8988T (cell line): ENCODE measurements at regions not wholly inside any gene's neighbourhood (a gene's known extent, or its start where the extent isn't known, plus 50 kb on each side); places are given as distances from the start of the nearest gene placed in this dataset.
"Not testable (repeated sequence)": the region's sequence is repeated elsewhere in the genome, so short reads cannot be mapped to it uniquely, and the experiment has no call there.

Source experiments
- DNase-seq: peaks from one replicate; pipeline ENCODE4 v3.0.0; 2011

- DNase-seq = no peak
Measured at GRCh38 chrX:3990569-3990968, 277.1 kb upstream of the PRKX start.

DNA sequence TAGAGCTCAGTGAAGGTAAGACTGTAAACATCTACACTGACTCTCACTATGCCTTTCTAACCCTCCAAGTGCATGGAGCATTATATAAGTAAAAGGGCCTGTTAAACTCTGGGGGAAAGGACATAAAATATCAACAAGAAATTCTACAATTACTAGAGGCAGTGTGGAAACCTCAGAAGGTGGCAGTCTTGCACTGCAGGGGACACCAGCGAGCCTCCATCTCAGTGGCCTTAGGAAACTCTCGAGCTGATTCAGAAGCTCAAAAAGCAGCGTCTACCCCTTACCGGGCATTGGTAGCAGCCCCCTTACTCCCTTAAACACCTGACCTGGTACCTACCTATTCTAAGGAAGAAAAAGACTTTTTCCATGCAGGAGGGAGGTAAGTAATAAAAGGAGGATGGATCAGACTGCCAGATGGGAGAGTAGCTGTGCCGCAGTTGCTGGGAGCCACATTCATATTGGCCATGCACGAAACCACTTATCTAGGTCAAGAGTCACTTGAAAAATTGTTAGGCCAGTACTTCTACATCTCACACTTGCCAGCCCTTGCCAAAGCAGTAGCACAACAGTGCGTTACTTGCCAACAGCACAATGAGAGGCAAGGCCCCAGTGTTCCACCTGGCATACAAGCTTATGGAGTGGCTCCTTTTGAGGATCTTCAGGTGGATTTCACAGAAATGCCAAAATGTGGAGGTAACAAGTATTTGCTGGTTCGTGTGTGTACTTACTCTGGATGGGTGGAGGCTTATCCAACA, 258.8 kb upstream of the PRKX start:
- not testable (repeated sequence) for DNase-seq

GRCh38 chrX:3968749-3969148, 255.3 kb upstream of the PRKX start:
- no peak for DNase-seq

GRCh38 chrX:3963980-3964379, 250.5 kb upstream of the PRKX start:
- no peak for DNase-seq

DNA sequence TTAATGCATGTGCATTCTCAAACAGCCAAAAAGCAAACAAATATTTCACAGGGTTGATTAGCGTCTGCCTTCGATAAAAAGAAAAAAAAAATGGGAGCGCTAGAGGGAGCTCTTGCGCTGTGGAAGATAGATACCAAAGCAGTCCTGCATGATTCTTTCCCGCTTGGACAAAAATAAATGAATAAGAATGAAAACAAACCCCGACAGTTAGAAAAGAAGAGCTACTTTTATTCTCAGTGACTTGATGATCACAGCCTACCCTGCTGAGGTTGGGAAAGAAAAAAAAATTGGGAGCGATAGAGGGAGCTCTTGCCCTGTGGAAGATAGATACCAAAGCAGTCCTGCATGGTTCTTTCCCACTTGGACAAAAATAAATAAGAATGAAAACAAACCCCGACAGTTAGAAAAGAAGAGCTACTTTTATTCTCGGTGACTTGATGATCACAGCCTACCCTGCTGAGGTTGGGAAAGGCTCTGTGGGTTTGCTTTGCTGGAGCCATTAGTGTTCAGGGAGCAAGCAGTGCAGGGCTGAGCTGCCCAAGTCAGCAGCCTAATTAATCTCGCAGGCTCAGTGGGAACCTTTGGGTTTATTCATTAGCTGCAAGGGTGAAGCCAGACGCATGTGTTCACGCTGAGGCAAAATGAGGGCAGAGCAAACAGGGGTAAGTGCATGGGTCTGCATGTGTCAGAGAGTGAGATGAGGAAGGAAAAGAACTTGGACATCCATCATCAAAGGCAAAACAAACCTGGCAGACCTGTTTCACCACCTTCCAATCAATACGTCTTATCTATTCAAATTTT, 249.3 kb upstream of the PRKX start:
- DNase-seq = no peak

DNA sequence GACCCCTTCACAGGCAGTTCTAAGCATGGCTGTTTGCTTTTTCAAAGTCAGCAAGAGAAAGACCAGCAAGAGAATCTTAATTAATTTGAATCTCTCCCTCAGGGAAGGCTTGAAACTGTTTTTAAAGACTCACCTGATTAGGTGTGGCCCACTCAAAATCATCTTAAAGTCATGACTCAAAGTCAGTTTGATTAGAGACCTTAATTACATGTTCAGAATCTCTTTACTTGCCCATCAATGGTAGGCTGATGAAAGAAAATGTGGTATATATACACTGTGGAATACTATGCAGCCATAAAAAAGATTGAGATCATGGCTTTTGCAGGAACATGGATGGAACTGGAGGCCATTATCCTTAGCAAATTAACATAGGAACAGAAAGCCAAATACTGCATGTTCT, 247.5 kb upstream of the PRKX start:
- no peak for DNase-seq

DNA sequence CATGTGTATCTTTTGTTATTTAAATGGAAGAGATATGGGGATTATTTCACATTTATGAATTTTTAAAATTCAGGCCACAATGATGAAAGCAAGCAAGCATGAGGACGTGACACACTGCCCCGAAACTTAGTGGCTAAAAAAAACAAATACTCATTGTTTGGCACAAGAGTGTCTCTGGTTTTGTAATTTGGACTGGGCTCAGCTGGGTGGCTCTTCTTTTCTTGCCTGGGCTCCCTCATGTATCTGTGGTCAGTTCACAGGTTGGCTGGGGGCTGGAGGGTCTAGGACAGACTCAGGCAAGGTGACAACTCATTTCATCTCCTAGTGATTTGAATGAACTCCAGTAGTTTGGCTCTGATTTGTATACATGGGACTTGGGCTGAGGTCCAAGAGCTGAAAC, 238.4 kb upstream of the PRKX start:
- no peak for DNase-seq

GRCh38 chrX:3950373-3950772, 236.9 kb upstream of the PRKX start:
- DNase-seq = no peak

DNA sequence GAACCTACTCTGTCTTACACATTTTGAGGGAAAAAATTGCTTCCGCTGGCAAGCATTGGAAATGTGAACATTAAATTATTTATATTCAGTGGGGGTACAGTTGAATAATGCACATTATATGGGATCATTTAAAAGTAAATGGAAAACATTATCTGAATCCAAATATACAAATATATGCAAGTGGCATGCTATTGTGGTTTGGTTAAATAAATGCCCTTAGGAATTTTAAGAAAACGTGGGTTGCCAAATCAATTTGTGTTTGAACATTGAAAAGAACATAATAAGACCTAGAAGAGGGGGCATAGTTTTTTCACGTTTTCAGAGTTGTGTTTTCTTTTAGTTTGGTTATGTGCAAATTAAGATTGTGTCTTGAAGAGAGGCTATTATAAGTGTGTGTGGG, 230.5 kb upstream of the PRKX start:
- no peak for DNase-seq

DNA sequence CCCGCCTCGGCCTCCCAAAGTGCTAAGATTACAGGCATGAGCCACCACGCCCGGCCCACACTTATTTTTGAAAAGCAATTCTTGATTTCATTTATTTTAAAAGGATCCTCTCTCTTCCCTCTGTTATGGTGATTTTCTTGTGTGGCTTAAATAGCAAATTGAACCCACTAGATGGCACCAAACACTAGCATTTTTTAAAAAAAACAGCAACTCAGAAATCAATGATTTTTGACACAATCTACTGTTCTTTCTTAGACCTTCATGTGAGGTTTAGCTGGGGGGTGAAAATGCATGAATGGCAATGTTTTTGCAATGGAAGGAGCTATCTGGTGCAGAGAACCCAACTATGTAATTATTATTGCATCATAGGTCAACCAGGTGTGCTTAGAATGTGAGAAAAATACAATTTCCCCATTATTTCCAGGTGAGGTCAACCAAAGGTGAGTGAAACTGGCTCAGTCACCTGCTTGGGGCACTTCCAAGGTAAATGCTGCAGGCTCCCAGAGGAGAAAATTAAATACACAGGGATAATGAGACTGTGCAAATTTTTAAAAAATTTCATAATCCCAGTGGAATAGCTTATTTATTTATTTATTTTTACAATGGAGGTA, 226.7 kb upstream of the PRKX start:
- DNase-seq = no peak

DNA sequence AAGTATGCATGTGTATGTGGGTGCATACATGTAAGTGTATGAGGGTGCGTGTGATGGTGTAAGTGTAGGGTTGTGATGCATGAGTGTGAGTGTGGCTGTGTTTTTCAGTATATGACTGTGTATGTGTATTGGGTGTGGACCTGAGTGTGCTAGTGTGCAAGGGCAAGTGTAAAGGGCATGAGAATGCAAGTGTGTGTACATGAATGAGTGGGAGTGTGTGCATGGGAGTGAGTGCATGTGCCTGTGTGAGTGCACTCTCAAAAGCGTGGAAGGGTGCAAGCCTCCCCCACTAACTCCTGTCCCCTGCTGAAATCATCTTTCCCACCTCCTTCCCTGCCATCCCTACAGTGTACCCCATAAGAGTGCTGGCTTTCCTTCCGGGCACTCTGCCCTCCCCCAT, 225.1 kb upstream of the PRKX start:
- DNase-seq = no peak

- not testable (repeated sequence) for DNase-seq
Measured at GRCh38 chrX:3935196-3935595, 221.7 kb upstream of the PRKX start.

GRCh38 chrX:3920424-3921017, 207.1 kb upstream of the PRKX start:
- DNase-seq = not testable (repeated sequence)

DNA sequence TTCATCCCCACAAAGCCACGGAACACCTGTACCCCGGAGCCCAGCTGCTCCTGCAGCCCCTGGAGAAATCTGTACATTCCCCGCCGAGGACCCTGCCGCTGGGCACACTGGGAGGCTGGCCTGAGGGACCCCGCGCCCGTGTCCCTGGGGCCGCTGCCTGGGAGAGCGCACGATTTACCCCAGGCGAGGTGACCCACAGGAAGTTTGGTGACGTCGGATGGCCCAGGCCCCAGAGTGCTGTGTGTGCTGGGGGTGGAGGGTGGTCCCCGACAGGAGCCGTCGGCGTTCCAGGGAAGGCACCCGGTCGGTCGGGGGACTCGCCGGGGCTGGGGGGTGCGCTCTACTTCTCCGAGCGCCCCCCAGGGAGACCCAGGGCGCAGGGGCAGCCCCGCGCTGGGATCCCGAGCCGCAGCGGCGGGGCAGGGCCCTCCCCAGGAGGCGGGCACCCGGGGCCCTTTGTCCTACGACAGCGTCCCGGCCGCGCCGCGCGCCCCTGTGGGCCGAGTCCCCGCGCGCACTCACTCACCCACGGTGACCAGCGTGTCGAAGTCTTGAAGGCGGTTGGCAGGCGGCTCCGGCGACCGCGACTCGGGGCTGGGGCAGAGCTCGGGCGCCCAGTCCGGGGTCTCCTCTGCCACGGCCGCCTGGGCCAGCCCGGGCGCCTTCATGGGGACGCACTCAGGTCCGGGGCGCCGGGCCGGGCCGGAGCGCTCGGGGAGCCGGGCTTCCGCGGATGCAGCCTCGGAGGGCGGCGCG, 206.4 kb upstream of the PRKX start:
- DNase-seq = not testable (repeated sequence)

GRCh38 chrX:3914813-3915212, 201.4 kb upstream of the PRKX start:
- DNase-seq = not testable (repeated sequence)

DNA sequence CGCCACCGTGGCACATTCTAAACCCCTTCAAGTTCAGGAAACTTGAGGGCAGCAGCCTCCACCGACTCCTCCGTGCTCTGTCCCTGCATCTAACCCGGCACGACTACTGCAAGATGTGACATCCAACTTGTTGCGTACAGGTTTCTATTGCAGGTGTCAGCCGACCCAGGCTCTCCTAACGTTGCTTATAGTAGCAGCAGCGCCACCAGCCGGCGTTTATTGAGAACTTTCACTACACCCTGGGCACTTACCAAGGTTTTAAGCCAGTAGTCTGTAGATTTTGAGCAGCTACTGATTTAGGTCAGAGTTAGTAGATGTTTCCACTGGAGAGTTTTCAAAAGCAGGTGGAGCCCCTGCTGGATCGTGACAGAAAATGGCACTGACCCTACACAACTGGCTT, 200.6 kb upstream of the PRKX start:
- DNase-seq = not testable (repeated sequence)

- DNase-seq = not testable (repeated sequence)
Measured at GRCh38 chrX:3911012-3911411, 197.6 kb upstream of the PRKX start.

- DNase-seq = not testable (repeated sequence)
Measured at GRCh38 chrX:3910611-3911010, 197.2 kb upstream of the PRKX start.

GRCh38 chrX:3905522-3906258, 192.2 kb upstream of the PRKX start:
- not testable (repeated sequence) for DNase-seq

DNA sequence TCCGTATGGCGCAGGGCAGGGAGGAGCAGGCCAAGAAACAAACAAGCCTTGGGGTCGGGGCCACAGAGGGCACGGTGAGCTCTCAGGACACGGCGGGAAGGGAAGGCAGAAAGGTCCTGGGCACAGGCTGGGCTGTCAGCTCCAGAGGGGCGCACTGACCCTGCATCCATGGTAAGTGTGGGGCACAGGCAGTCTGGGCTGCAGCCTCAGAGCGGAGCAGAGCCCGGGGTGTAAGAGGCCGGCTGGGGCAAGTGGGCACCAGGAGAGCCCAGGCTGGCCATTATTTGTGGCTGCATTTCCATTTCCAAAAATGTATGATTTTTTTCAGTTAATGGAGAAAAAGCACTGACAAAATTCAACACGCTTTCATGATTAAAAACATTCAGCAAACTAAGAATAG, 188.8 kb upstream of the PRKX start:
- not testable (repeated sequence) for DNase-seq

DNA sequence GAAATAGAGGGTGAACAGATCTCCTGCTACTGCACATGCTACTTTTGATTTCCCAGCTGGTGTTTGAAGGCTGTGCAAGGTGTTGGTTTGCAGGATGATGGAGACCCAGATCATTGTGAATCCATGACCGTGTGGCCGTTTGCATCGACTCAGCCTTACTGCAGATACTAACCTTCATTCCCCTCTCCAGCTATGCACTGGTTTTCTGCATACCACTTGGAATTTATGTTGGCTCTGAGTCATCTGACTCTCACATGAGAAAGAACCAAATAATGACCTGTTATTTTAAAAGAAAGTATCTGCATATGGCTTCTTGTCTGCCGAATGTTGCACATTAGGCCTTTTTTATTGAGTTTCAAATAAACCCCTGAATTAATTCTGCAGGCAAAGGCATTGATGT, 183.3 kb upstream of the PRKX start:
- DNase-seq = not testable (repeated sequence)

- DNase-seq = not testable (repeated sequence)
Measured at GRCh38 chrX:3882553-3882920, 169.1 kb upstream of the PRKX start.
